ENCODE measurements at regions not wholly inside any gene's neighbourhood (a gene's known extent, or its start where the extent isn't known, plus 50 kb on each side); places are given as distances from the start of the nearest gene placed in this dataset.

DNA sequence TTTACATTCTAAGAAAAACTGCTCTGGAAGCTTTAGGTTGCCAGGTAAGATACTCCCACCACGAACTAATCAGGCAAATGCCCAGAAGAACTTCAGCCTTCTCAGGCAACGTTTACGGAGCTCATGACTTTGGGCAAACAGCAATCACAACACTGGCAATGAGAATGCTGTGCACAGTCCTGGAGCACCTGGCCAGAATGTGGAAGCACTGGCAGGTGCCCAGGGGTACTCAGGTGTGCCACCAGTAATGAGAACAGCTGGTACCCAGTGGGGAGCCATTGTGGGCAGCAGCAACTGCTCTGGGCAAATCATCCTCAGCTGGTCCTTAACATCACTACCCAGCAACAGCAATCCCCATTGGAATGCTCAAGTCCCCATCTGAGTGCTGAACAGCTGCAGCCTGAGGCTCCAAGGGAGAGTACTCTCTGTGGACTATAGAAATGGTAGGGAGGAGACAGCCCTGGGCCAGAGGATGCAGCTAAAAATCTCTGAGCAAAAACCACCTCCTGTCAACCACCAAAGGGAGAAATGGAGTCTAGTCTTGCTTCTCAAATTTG lies 210.0 kb downstream of the FOXO1 start:
- DNase-seq (ENCODE audit: low spot score) = no peak

DNA sequence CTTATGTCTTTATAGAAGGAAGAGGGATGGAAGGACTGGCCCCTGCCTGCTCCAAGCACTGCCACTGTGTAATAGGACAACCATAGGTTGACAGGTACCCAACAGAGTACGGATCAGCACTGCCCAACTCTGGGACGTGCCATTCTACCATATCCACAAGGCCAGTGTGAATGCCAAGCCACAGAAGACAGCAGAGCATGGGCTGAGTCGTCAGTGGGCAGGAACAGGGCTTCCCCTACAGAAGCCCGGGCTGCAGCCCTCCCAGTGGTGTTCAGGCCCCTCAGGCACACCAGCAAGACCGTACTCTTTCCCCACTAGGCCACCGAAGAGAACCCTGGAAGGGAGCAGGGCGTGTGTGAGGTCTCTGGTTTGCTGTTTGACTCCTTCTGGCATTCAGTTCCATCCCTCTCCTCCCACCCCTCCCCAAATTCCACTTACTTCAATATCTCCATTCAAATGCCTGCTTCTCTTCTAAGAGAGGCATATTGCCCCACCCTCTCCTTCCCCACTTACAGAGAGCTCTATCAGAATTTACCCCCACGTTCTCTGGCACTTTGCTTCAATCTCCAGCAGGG lies 209.4 kb downstream of the FOXO1 start:
- DNase-seq (ENCODE audit: low spot score) = no peak

DNA sequence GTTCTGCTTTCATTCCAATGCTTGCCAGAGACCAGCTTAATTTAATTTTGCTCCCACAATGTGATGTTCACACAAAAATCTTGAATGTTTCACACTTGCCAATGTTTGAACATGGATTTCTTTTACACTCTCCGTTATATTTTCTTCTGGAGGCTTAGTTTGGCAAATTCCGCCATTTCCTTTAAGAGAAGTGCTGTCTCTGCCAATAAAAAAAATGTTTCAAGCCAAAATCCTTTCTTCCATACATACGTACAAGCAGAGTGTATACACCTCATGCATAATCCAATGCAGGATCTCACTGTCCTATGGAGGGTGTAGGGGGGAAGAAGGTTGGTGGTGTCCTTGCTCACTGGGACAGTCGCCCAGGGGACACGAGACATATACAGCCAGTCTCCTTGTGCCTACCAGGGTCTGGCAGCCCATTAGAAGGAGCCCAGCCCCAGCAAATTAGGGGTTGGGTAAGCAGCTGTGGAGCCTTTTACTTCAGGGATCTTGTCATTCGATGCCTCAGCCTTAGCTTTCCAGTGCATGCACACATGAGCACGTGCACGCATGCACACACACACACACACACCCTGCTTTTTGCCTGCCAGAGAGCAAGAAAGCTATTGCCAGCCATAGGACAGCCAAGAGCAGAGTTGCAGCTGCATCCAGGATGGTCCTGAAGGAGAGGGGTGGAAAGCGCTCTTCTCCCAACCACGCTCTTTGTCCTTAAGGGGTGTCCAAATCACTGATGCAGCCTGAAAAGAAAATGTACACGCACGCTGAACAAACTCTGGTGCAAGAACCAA lies 208.3 kb downstream of the FOXO1 start:
- no peak for DNase-seq (ENCODE audit: low spot score)

DNA sequence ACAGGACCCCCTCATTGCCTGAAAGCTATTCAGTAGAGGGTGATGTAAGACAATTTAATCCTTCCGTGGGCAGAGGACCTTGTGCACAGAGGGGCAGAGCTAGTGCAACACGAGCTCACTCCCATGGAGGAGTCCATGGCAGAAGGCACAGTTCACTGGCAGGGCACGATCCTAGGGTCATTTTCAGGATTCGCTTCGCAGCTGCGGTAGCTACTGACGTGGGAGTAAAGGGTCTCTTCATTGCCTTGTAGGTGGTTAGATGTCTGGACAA lies 207.8 kb downstream of the FOXO1 start:
- no peak for DNase-seq (ENCODE audit: low spot score)

DNA sequence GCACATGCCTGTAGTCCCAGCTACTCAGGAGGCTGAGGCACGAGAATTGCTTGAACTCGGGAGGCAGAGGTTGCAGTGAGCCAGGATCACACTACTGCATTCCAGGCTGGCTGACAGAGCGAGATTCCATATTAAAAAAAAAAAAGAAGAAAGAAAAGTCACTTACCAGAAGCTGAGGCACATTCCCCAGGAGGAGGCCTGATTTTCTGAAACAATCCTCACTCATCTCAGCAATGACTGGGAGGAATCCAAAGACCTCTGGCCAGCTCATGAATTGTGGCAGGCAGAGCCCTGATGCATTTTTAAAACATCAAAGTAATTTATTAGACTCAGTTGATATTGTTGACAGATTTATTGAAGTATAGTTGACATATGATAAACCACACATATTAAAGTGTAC lies 206.3 kb downstream of the FOXO1 start:
- DNase-seq (ENCODE audit: low spot score) = no peak

DNA sequence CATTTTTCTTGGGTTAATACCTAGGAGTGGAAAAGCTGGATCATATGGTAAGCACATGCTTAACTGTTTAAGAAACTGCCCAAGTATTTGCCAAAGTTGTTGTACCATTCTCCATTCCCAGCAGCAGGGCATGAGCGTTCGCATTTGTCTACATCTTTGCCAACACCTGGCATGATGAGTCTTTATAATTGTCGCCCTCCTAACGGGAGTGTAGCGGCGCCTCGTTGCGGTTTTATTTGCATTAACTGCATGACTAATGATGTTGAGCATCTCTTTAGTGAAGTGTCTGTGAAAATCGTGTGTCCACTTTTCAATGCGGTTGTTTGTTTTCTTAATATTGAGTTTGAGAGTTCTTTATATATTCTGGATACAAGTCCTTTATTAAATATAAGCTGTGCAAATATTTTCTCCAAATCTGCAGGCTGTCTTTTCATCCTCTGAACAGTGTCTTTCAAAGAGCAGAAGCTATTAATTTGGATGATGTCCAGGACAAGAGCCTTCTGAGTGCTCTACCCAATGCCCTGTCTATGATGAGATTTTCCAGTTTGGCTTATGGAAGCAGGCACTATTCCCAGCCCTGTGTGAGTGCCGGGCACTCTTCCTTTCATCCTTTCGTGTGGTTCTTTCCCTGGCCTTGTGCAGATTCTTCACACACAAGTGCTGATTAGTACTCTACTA lies 202.0 kb downstream of the FOXO1 start:
- no peak for DNase-seq (ENCODE audit: low spot score)

DNA sequence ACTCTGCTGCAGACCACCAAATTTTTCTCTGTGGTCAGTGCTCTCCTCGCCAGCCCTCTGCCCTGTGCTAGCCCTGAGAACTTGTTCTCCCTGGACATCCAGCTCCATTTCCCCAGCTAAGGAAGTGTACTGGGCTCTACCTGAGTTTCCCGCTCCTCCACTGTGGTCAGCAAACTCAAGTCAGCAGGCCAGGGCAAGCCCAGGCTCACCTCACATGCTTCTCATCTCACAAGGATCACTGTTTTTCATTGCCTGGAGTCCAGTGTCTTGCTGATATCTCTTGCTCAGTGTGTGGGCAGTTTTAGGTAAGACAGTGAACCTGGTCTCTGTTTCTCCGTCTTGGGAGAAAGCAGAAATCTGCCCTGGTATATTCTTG lies 201.4 kb downstream of the FOXO1 start:
- no peak for DNase-seq (ENCODE audit: low spot score)

DNA sequence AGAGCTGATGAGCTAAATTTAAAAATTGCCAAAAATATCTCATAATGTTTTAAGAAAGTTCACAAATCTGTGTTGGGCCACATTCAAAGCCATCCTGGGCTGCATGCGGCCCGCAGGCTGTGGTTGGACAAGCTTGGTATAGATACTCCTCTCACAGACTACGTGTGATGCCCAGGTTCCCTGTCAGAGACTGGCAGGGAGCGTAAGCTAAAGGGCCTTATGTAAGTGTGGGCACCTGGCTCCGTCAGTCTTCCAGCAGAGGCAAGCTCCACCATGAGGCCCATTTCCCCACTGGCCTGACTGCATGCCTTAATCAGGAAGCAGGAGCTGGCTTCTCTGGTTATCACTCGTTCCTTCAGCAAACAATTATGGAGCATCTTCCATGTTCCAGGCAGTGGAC lies 200.2 kb downstream of the FOXO1 start:
- no peak for DNase-seq (ENCODE audit: low spot score)

DNA sequence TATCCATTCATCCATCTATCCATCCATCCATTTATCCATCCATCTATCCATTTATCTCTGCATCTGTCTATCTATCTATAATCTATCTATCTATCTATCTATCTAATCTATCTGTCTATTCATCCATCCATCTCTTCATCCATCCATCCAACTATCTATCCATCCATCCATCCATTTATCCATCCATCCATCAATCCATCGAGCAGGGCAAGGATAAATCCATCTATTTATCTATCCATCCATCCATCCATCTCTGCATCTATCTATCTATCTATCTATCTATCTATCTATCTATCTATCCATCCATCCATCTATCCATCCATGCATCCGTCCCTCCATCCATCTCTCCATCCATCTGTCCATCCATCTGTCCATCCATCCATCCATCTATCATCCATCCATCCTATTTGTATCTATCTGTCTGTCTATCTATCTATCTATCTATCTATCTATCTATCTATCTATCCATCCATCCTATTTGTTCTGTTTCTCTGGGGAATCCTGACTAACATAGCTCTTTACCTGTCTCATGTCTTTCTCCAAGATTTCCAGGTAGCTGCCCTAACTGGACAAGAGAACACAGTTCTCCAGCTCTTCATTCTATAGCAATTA lies 198.1 kb downstream of the FOXO1 start:
- DNase-seq (ENCODE audit: low spot score) = no peak

DNA sequence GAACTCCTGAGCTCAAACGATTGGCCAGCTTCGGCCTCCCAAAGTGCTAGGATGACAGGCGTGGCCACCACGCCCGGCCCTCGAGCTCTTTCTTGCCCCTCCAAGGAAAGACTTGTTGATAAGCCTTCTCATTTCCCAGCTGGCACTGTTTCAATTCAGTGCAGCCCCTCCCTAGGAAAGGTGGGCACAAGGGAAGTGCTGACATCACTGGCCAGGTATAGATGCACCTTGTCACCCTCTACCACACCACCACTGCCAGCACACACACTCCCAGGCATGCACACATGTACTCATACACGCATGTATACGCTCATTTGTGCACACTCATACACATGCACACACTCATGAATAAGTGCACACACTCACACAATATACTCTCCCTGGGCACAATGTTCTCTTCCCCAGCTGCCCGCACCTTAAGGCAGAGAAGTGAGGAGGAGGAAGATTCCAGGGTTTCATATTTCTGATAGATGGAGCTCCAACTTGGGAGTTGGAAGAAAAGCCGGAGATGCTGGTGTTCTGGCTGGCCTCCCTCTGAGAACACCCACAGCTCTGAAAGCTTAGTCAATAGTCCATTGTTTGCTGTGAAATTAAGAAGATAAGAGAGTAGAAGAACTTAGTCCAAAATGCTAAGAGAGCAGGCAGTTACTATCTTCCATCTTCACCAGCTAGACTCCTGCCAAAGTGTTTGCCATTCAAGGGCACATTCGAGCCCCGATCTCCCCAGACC lies 196.7 kb downstream of the FOXO1 start:
- no peak for DNase-seq (ENCODE audit: low spot score)

DNA sequence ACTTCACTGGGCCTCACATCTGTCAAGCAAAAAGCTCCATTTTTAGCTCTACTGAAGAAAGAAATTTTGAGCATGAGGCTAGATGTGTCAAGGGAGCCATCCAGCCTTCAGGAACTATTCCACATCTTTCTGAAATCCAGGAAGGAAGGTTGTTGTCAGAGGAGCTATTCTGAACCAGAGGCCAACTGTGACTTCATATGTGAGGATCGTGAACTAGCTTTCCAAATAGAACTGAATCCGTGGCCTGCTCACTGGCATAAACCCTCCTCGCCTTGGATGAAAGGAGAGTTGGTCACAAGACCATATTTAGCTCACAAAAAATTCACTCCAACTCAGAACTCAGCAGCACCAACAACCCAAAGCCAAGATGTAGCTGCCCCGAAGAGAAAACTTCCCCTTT lies 195.8 kb downstream of the FOXO1 start:
- no peak for DNase-seq (ENCODE audit: low spot score)

DNA sequence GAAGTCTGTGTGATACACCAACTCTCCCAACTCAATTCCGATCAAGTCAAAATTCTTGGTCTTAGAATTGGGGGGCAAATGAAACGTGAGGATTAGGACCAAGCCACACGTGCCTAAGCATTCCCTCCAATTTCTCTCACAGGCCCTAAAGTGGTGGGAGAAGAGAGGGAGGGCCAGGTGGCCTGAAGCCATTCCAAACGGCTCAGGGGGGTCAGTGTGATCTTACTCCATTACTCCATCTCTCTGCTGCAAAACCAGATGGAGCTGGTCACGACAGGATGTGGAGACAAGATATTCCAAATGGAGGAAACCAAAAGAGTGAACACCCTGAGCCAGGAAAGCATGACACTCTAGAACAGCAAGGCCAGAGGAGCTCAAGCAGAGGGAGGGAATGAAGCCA lies 195.4 kb downstream of the FOXO1 start:
- DNase-seq (ENCODE audit: low spot score) = no peak

DNA sequence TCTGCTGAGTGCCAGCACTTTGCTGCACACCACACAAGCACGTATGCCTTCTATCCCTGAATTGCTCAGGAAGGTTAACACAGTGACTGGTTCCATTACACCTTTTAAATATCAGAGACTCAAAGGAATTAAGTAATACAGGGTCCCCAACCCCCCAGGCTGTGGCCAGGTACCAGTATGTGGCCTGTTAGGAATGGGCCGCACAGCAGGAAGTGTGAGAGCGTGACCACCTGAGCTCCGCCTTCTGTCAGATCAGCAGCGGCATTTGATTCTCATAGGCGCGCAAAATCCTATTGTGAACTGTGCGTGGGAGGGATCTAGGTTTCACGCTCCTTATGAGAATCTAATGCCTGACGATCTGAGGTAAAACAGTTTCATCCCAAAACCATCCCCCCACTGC lies 194.5 kb downstream of the FOXO1 start:
- no peak for DNase-seq (ENCODE audit: low spot score)

DNA sequence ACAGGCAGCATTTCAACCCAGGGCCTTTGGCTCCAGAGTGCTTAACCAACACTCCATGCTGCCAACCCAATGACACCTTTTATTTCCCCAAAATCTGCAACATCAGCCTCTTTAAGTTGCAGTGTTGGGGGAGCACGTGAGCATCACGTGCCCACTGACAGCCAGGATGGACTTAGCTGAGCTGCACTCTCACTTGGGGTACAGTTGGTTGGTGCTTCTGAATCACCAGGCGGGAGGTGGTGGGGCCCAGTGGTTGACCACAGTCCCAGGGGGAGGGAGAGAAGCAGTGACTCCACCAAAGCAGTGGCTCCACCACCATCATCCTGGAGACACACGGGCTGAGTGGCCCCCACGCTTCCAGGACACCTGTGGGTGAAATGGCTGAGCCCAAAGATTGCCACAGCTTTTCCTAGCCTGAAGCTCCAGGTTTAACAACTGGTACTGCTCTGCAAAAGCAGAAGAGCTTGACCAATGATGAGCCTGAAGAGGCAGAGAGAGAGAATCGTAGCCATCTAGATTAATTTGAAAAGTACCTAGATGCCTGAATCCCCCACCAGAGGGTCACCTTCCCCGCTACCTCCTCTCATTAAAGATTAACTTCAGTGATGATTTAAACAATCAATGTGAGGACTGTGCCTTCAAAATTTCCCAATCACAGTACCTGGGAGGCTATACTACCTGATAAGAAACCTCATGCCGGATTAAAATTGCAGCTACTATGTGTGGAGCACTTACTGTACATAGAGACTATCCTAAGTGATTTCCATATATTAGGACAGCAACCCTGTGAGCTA lies 193.8 kb downstream of the FOXO1 start:
- DNase-seq (ENCODE audit: low spot score) = no peak

DNA sequence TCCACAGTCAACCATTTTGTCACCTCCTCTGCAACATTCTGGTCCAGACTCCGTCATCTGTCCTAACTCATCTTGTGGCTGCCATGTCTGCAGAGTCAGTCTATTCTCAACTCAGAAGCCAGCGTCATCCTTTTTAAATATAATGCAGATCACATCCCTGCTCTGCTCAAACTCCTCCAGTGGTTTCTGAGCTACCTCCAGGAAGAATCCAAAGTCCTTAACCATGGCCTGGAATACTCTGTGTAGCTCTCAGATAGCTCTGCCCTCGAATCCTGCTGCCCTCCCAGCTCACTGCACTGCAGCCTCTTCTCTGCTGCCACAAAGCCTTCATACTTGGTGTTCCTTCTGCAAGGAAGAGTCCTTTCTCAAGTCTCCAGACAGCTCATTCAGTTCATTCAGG lies 190.8 kb downstream of the FOXO1 start:
- DNase-seq (ENCODE audit: low spot score) = no peak

DNA sequence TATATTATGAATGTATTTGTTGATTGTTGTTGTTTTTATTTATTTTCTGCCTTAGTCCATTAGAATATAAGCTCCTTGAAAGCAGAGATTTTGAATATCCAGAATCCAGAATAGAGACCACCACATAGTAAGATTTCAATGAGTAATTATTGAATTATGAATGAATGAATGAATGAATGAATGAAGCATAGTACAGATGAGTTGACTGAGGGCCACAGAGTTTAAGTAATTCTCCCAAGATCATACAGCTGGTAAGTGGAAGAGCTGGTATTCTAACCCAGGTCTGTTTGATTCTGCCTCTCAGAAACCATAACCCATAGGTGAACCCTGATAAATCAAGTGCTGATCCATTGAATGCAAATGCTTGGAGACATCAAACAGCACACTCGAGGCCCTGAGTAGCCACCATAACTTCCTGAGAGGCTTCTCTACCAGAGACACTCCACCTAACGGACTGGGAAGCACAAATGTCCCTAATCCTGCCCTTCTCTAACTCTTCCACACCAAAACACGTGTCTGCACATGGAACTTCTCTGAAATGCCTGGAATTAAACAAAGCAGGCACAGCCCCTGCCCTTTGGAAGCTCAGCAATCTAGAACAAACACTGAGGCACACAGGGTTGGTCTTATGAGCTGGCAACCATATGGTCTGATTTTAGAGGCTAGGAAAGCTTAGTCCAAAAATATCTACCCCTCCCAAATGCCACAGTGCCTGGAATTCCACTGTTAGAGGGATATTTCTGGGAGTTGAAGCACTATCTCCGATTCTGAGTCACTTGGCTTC lies 190.1 kb downstream of the FOXO1 start:
- peak; percentile 43 for DNase-seq (ENCODE audit: low spot score)

DNA sequence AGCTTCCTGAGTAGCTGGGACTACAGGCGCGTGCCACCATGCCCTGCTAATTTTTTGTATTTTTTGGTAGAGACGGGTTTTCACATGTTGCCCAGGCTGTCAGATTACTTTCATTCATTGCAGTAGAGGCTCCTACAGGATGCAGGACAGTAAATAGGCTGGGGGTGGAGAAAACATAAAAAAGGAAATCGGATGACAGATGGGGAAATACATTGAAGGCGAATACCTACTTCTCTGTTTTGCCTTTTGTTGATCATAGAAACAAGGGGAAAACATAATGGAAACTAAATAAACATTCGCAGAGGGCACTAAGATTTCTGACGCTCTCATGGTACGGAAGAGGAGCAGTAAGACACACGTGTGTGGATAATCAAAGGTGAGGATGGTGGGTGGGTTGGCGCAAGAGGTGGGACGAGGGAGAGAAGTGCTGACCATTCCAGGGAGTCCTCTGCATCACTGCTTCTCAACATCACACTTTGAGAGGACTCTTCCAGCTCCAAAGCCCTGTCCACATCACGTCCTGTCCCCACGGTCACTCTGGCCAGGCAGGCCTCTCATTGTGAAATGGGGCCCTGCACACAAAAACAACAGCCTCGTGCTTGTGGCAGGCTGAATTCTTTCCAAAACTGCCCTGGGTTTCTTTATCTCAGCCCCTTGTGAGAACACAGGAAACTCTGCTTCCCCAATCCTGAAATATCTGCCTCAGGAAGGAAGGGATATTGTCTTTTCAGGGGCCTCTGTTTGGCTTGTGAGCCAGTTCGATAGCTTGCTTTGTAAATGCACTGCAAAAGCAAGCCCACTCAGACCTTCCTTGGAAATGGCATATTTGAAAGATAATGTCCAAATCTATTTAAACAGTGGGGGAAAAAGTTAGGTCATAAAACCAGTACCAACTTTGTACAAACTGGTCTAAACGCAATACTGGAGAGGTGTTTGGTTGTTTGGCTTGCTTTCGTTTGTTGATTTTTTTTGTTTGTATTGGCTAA lies 188.5 kb downstream of the FOXO1 start:
- DNase-seq (ENCODE audit: low spot score) = no peak

DNA sequence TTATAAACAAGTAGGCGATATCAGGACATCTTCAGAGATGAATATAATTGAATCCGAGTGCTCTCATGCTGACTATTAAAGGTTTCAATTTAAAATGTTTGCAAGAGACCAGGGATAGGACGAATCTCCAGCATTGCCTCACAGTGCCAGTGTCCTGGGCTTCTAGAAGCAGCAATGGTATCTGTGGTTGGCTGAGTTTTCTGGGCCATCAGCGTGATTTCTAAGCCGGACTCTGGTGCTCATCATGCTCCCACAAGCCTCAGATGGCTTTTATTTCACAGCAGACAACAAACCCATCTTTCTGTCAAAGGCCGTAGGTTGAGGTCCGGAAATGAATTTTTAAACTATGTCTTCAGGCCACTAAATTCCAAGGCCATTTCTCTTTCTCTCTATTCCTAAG lies 187.7 kb downstream of the FOXO1 start:
- DNase-seq (ENCODE audit: low spot score) = no peak

DNA sequence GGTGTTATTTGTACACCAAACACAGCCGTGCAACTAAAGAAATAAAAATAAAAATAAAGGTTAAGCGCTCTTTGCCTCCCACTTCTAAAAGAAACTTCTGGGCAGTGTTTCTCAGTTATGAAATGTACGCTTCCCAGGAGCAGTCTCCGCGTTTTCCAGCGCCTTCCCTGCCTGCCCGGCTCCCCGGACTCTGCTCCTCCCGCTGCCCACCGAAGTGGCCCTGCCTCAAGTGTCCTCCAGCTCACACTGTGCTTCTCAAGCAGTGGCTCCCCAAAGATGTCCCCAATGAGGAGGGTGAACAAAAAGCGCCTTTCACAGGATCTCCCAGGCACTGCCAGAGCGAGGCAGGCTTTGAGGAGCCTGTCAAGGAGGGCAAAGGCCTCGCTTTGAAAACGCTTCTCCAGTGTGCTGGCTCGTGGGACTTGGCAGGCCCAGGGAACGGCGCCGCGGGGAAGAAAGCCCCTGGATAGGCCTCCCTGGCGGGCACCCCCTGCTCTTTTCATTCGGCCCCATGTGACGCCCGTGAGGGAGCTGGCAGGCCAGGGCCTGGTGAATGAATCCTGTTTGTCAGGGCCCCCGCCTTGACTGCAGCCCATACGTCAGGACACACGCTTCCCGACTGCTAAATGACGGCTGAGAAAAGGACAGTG lies 187.1 kb downstream of the FOXO1 start:
- no peak for DNase-seq (ENCODE audit: low spot score)

Data from LoVo (cell line).